ENCODE measurements at regions not wholly inside any gene's neighbourhood (a gene's known extent, or its start where the extent isn't known, plus 50 kb on each side); places are given as distances from the start of the nearest gene placed in this dataset.

GRCh38 chr10:44020322-44021111 lies 364.4 kb downstream of the CXCL12 start:
- intact Hi-C loops (cut with micrococcal nuclease): no loop called here
- Mint-ChIP-seq H3K4me3 (no peak overlapping the region), H3K9me3 (no peaks in the 10 kb centered on the region), H3K36me3 (no peaks in the 10 kb centered on the region), H3K4me1 (ENCODE audit: low read depth) (no peaks in the 10 kb centered on the region), H3K27me3 (peaks cover 6% of the 10 kb centered on the region), H3K27ac (no peak overlapping the region)
- ChIA-PET CTCF (no interaction called here), POLR2A (no interaction called here)
- no peak for DNase-seq

- Mint-ChIP-seq H3K9me3 (no peaks in the 10 kb centered on the region), H3K27ac (no peak overlapping the region), H3K4me1 (ENCODE audit: low read depth) (no peaks in the 10 kb centered on the region), H3K4me3 (no peak overlapping the region), H3K36me3 (no peaks in the 10 kb centered on the region), H3K27me3 (no peaks in the 10 kb centered on the region)
- no peak for DNase-seq
- ChIA-PET POLR2A (interaction anchor here (0.7 kb wide), 1 partner anchor 281 kb away, joined by 3 read pairs; no protein-coding TSS in a partner anchor), CTCF (no interaction called here)
- intact Hi-C loops (cut with micrococcal nuclease): no loop called here
Observed at GRCh38 chr10:44017483-44018145, 367.3 kb downstream of the CXCL12 start.

- Mint-ChIP-seq H3K9me3 (no peaks in the 10 kb centered on the region), H3K4me1 (ENCODE audit: low read depth) (no peaks in the 10 kb centered on the region), H3K27ac (no peak overlapping the region), H3K36me3 (no peaks in the 10 kb centered on the region), H3K4me3 (no peak overlapping the region), H3K27me3 (no peaks in the 10 kb centered on the region)
- intact Hi-C loops (cut with micrococcal nuclease): no loop called here
- no peak for DNase-seq
- CTCF ChIA-PET: no interaction called here
- POLR2A ChIA-PET: interaction anchor here (0.7 kb wide), 1 partner anchor 281 kb away, joined by 3 read pairs; no protein-coding TSS in a partner anchor
Observed at GRCh38 chr10:44016589-44017482, 368.1 kb downstream of the CXCL12 start.

GRCh38 chr10:44015702-44016500 lies 367.2 kb upstream of the ZNF32 start:
- Mint-ChIP-seq H3K4me1 (ENCODE audit: low read depth) (peaks cover 7% of the 10 kb centered on the region), H3K4me3 (no peak overlapping the region), H3K27ac (no peak overlapping the region), H3K27me3 (no peaks in the 10 kb centered on the region), H3K36me3 (no peaks in the 10 kb centered on the region), H3K9me3 (no peaks in the 10 kb centered on the region)
- no peak for DNase-seq
- intact Hi-C loops (cut with micrococcal nuclease): no loop called here
- ChIA-PET POLR2A (no interaction called here), CTCF (no interaction called here)

- H3K36me3 Mint-ChIP-seq: no peaks in the 10 kb centered on the region
- H3K27me3 Mint-ChIP-seq: no peaks in the 10 kb centered on the region
- H3K9me3 Mint-ChIP-seq: no peaks in the 10 kb centered on the region
- peaks cover 8% of the 10 kb centered on the region for H3K4me1 Mint-ChIP-seq (ENCODE audit: low read depth)
- no peak overlapping the region for H3K4me3 Mint-ChIP-seq
- no peak overlapping the region for H3K27ac Mint-ChIP-seq
- CTCF ChIA-PET: no interaction called here
- DNase-seq: no peak
- intact Hi-C loops (cut with micrococcal nuclease): no loop called here
- POLR2A ChIA-PET: no interaction called here
Observed at GRCh38 chr10:44014644-44015250, 366.1 kb upstream of the ZNF32 start.

- Mint-ChIP-seq H3K27ac (no peak overlapping the region), H3K36me3 (no peaks in the 10 kb centered on the region), H3K4me1 (ENCODE audit: low read depth) (peaks cover 8% of the 10 kb centered on the region), H3K9me3 (no peaks in the 10 kb centered on the region), H3K4me3 (no peak overlapping the region), H3K27me3 (no peaks in the 10 kb centered on the region)
- no peak for DNase-seq
- CTCF ChIA-PET: no interaction called here
- intact Hi-C loops (cut with micrococcal nuclease): no loop called here
- POLR2A ChIA-PET: no interaction called here
Observed at GRCh38 chr10:44013981-44014380, 365.3 kb upstream of the ZNF32 start.

GRCh38 chr10:44012921-44013320 lies 364.2 kb upstream of the ZNF32 start:
- POLR2A ChIA-PET: no interaction called here

GRCh38 chr10:44011603-44011981 lies 362.9 kb upstream of the ZNF32 start:
- Mint-ChIP-seq H3K36me3 (no peaks in the 10 kb centered on the region), H3K27ac (no peak overlapping the region), H3K9me3 (no peaks in the 10 kb centered on the region), H3K4me3 (no peak overlapping the region), H3K4me1 (ENCODE audit: low read depth) (peaks cover 8% of the 10 kb centered on the region), H3K27me3 (no peaks in the 10 kb centered on the region)
- DNase-seq: no peak
- intact Hi-C loops (cut with micrococcal nuclease): no loop called here
- ChIA-PET CTCF (no interaction called here), POLR2A (no interaction called here)

More at GRCh38 chr10:44012921-44013320, 364.2 kb upstream of the ZNF32 start:
- H3K36me3 Mint-ChIP-seq: no peaks in the 10 kb centered on the region
- no peak for DNase-seq
- no peak overlapping the region for H3K4me3 Mint-ChIP-seq
- H3K27ac Mint-ChIP-seq: no peak overlapping the region
- CTCF ChIA-PET: no interaction called here
- no peaks in the 10 kb centered on the region for H3K27me3 Mint-ChIP-seq
- no peaks in the 10 kb centered on the region for H3K9me3 Mint-ChIP-seq
- H3K4me1 Mint-ChIP-seq (ENCODE audit: low read depth): peaks cover 8% of the 10 kb centered on the region
- intact Hi-C loops (cut with micrococcal nuclease): no loop called here

- ChIA-PET CTCF (interaction anchor here (1.0 kb wide), 1 partner anchor 321 kb away, joined by 5 read pairs; no protein-coding TSS in a partner anchor), POLR2A (no interaction called here)
- peak; percentile 36 for DNase-seq
- intact Hi-C loops (cut with micrococcal nuclease): no loop called here
- Mint-ChIP-seq H3K27me3 (no peaks in the 10 kb centered on the region), H3K4me3 (no peak overlapping the region), H3K4me1 (ENCODE audit: low read depth) (peaks cover 8% of the 10 kb centered on the region), H3K9me3 (no peaks in the 10 kb centered on the region), H3K27ac (no peak overlapping the region), H3K36me3 (no peaks in the 10 kb centered on the region)
Observed at GRCh38 chr10:44010873-44011602, 362.4 kb upstream of the ZNF32 start.

- POLR2A ChIA-PET: no interaction called here
- no peak for DNase-seq
Observed at GRCh38 chr10:44009891-44010632, 361.4 kb upstream of the ZNF32 start.

More at GRCh38 chr10:44009891-44010632, 361.4 kb upstream of the ZNF32 start:
- no peak overlapping the region for H3K4me3 Mint-ChIP-seq
- H3K27me3 Mint-ChIP-seq: no peaks in the 10 kb centered on the region
- H3K4me1 Mint-ChIP-seq (ENCODE audit: low read depth): peaks cover 8% of the 10 kb centered on the region
- CTCF ChIA-PET: interaction anchor here (1.0 kb wide), 1 partner anchor 320 kb away, joined by 5 read pairs; no protein-coding TSS in a partner anchor
- H3K27ac Mint-ChIP-seq: no peak overlapping the region
- intact Hi-C loops (cut with micrococcal nuclease): no loop called here
- no peaks in the 10 kb centered on the region for H3K9me3 Mint-ChIP-seq
- no peaks in the 10 kb centered on the region for H3K36me3 Mint-ChIP-seq
